ENCODE measurements at regions not wholly inside any gene's neighbourhood (a gene's known extent, or its start where the extent isn't known, plus 50 kb on each side); places are given as distances from the start of the nearest gene placed in this dataset.

GRCh38 chr10:44043646-44044375 is 341.1 kb downstream of the CXCL12 start:
- DNase-seq (ENCODE audit: low read depth in 2 of 3, low spot score in 2 of 3): no peak

- DNase-seq (ENCODE audit: low read depth in 2 of 3, low spot score in 2 of 3): no peak
These were observed 341.8 kb downstream of the CXCL12 start for GRCh38 chr10:44042926-44043602.

- no peak for DNase-seq (ENCODE audit: low read depth in 2 of 3, low spot score in 2 of 3)
These were observed 342.7 kb downstream of the CXCL12 start for GRCh38 chr10:44042075-44042770.

GRCh38 chr10:44039599-44039998 is 345.3 kb downstream of the CXCL12 start:
- no peak for DNase-seq (ENCODE audit: low read depth in 2 of 3, low spot score in 2 of 3)

DNA sequence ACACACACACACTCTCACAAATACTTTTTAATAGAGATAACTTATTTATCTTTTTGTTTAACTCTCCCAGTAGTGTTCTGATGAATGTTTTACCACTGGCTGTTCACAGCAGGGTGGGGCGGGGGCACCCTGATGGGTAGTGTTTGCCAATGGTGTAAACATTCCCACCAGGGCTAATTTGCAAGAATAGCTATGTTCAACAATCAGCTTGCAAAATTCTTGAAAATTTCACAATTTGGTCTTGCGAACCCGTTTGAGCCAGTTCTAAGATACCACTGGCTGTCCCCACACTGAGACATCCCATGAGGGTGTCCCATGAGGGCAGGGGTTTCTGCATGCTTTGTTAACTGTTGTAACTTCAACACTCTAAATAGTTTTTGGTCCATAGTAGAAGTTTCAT is 348.5 kb downstream of the CXCL12 start:
- DNase-seq (ENCODE audit: low read depth in 2 of 3, low spot score in 2 of 3): no peak

DNA sequence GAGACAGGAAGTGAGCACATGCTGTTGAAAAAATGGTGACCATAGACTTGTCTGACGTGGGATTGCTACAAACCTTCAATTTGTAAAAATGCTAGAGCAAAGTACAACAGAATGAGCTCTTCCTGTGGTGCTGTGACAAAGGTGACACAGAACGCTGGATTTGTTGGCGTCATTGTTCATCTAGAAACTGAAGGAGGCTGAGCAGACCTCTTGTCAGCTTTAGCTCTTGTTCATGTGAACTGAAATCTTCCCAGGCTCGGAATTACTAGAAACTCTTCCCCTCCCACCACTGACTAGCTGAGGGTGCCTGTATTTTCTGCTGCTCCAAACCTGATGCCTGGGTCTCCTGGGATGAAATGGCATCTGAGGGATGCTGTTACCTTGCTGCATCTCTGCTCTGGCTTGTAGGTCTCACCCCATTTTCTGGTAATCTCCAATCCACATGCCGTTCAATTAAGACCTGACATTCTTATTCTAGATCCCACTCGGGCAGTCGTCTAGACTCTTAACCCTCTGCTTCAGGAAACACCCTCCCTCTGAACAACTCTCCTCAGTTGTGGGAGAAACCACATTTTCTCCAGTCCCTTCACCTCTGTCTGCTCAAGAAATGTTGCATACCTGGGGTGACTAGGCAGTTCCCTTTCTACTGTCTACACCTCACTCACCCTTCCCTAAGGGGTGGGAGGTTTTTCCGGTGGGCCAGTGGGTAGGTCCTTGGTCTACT is 349.3 kb downstream of the CXCL12 start:
- no peak for DNase-seq (ENCODE audit: low read depth in 2 of 3, low spot score in 2 of 3)

- no peak for DNase-seq (ENCODE audit: low read depth in 2 of 3, low spot score in 2 of 3)
These were observed 350.0 kb downstream of the CXCL12 start for GRCh38 chr10:44034946-44035345.

GRCh38 chr10:44033008-44033407 is 351.9 kb downstream of the CXCL12 start:
- no peak for DNase-seq (ENCODE audit: low read depth in 2 of 3, low spot score in 2 of 3)

DNA sequence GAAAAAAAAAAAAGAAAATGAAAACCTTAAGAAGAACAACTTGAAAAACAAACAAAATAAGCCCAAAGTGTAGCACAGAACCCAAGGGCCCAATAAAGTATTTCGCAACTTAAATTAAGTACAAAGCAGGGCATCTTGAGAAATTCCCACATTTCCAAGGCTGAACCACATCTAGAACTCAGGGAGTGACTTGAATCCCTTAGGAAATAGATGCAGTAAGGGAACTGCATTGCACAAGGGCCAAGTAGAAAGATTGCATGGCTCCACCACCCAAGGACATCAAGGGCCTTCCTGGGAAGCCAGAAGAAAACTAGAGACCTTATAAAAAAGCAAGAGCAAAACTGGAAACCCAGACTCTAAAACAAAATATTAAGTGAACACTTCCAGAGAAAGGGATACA is 352.7 kb downstream of the CXCL12 start:
- DNase-seq (ENCODE audit: low read depth in 2 of 3, low spot score in 2 of 3): no peak

DNA sequence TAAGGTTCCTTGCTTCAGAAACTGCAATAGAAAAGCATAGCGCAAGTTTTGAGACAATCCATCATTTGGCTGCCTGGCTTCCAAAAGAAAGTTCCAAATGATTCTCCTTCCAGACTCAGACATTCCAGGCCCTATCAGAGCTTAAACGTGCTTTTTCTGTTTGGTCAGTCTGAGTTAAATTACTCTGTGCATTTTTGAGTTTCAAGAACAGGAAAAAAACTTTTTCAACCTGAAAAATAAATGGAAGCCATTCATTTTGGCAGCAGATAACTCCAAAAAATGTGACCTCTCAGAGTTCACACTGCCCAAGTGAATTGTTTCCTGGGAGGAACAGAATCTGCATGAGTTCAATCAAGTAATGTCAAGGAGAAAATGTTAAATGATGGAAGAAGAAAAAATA is 354.2 kb downstream of the CXCL12 start:
- no peak for DNase-seq (ENCODE audit: low read depth in 2 of 3, low spot score in 2 of 3)

DNA sequence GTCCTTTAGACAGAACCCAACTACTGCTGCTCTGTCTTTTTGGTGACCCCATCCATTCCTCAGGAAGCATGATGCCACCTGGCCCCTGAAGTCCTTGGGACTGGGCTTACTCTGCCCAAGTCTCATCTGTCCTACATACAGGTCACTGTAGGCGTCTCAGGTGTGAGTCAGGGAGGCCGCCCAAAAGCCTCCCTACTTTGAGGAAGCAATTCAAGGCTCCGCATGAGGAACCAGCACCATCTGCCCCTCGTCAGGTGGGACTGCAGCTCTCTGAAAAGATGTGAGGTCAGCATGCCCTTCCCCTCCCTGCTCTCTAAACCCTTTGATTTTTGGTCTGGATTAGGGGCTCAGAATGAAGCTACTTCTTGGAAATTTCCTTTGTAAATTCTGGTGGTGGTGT is 354.8 kb downstream of the CXCL12 start:
- DNase-seq (ENCODE audit: low read depth in 2 of 3, low spot score in 2 of 3): peak in 2 of 3 donors; percentile 57 to 77

DNA sequence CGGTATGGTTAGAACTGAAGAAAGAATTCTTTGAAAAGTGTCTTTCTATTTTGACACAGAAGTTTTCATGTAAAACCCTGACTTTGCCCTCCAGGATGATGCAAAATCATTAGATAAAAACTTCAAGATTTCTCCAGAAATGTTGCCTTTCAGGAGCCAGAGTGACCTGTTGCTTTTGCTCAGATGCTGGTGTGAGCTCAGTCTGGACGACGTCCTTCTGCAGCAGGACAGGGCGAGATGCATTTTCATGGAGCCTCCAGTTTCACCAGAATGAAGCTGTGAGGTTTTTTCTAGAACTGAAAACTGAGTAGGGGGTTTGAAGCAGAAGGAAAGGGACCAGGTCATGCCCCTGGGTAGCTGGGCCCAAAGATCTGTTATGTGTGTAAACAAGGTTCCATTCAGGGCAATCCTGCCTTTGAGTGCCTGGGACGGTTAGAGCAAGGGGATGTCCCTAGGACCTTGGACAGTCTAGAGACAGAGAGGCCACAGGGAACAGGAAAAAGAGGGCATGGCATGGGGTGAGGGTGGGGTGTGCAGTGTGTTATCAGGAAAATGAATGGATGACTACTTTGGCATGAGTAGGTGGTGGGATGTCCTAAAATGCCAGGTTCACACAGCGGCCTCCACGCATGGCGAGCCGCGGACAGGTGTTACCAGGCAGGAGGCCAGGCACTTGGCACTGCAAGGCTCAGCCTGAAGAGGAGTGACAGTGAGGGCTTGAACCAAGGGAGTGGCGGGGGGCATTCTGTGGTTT is 356.3 kb downstream of the CXCL12 start:
- no peak for DNase-seq (ENCODE audit: low read depth in 2 of 3, low spot score in 2 of 3)

GRCh38 chr10:44024356-44025116 is 360.4 kb downstream of the CXCL12 start:
- DNase-seq (ENCODE audit: low read depth in 2 of 3, low spot score in 2 of 3): no peak

GRCh38 chr10:44023517-44023916 is 361.4 kb downstream of the CXCL12 start:
- DNase-seq (ENCODE audit: low read depth in 2 of 3, low spot score in 2 of 3): no peak

- DNase-seq (ENCODE audit: low read depth in 2 of 3, low spot score in 2 of 3): no peak
These were observed 362.7 kb downstream of the CXCL12 start for GRCh38 chr10:44022203-44022602.

DNA sequence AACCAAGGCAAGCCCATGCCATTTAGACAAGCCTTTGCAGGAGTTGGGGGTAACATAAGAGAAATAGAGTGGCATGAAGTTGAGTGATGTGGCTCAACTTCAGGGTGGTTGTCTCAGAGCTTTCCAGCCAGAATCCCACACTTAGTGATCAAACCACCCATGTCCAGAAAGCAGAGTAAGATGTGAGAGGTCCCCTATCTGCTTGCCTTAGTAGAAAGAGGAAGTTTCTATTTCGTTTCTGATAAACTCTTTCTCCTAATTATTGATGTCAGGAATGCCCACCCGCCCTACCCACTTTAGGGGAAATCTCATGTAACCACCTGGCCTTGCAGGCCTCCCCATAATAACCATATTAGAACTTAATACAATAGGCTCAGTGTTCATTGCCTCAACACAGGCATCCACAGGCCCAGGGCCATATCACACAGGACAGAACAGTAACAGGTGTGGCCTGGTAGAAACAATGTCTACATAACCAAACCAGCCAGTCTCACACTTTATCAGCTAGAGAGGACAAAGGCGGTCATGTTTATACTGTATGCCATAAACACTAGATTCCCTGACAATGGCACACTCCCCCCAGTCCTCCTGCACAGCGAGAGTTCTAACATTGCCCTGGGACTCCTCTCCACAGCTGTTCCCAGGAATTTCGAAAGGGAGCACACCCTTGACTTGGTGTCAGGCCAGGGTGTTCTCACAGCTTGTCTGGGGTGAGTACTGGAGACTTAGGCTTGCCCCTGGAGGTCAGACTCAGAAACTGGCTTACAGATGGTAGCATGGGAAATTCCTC is 364.4 kb downstream of the CXCL12 start:
- no peak for DNase-seq (ENCODE audit: low read depth in 2 of 3, low spot score in 2 of 3)

GRCh38 chr10:44017483-44018145 is 367.3 kb downstream of the CXCL12 start:
- DNase-seq (ENCODE audit: low read depth in 2 of 3, low spot score in 2 of 3): no peak
